Keratinocyte (primary cell): ENCODE measurements at regions not wholly inside any gene's neighbourhood (a gene's known extent, or its start where the extent isn't known, plus 50 kb on each side); places are given as distances from the start of the nearest gene placed in this dataset.

Experiments
- DNase-seq: peaks from one replicate; pipeline ENCODE4 v3.0.0-alpha.2; 2011; ENCODE audit warnings: low read depth, missing footprints, low spot score
- FAIRE-seq: peaks from 2 replicates; lab custom pipeline; 2011; peaks lifted over from hg19 to GRCh38; lab: Jason Lieb, UNC
- H2AFZ ChIP-seq: 2 replicates; pipeline ENCODE4 v1.6.0; 2012; ENCODE audit warnings: low read length, control low read depth, inconsistent platforms; ENCODE audit not compliant: control insufficient read depth
- H3K27ac ChIP-seq: 2 replicates; pipeline ENCODE4 v1.5.1; 2011; ENCODE audit warnings: low read length; ENCODE audit not compliant: control insufficient read depth, insufficient read depth
- H3K27me3 ChIP-seq: 3 replicates; pipeline ENCODE4 v1.6.0; 2011; ENCODE audit warnings: low read length; ENCODE audit not compliant: control insufficient read depth, insufficient read depth; ENCODE audit errors: extremely low read depth
- H3K36me3 ChIP-seq, 2 experiments: 2 replicates in 1 of 2; 3 replicates in 1 of 2; pipeline ENCODE4 v1.5.1; 2011; ENCODE audit warnings: low read length in 2 of 2, mild to moderate bottlenecking in 1 of 2; ENCODE audit not compliant: control insufficient read depth in 2 of 2, insufficient read depth in 2 of 2; ENCODE audit errors: extremely low read depth in 1 of 2
- H3K4me1 ChIP-seq: 3 replicates; pipeline ENCODE4 v1.5.1; 2011; ENCODE audit warnings: low read length; ENCODE audit not compliant: control insufficient read depth, insufficient read depth; ENCODE audit errors: extremely low read depth
- H3K4me2 ChIP-seq: 3 replicates; pipeline ENCODE4 v1.6.0; 2011; ENCODE audit warnings: low read depth, low read length; ENCODE audit not compliant: control insufficient read depth, insufficient read depth; ENCODE audit errors: extremely low read depth
- H3K4me3 ChIP-seq, 3 experiments: fragments of 200-600 bp in 1 of 3; sonication (generic) in 1 of 3; 2 replicates in 2 of 3; 3 replicates in 1 of 3; pipeline ENCODE4 v1.5.1; 2011 to 2016; ENCODE audit warnings: low read length in 3 of 3, mild to moderate bottlenecking in 3 of 3, control low read depth in 2 of 3, inconsistent platforms in 1 of 3, low read depth in 1 of 3, mixed read lengths in 1 of 3, mixed run types in 1 of 3, moderate library complexity in 1 of 3; ENCODE audit not compliant: control insufficient read depth in 2 of 3, insufficient read depth in 2 of 3; ENCODE audit errors: extremely low read depth in 1 of 3
- H3K79me2 ChIP-seq: 2 replicates; pipeline ENCODE4 v1.6.0; 2012; ENCODE audit warnings: low read length; ENCODE audit not compliant: control insufficient read depth, insufficient read depth
- H3K9ac ChIP-seq: 3 replicates; pipeline ENCODE4 v1.6.0; 2011; ENCODE audit warnings: low read length; ENCODE audit not compliant: control insufficient read depth, insufficient read depth; ENCODE audit errors: extremely low read depth
- H3K9me1 ChIP-seq: 3 replicates; pipeline ENCODE4 v1.6.0; 2011; ENCODE audit warnings: low read length; ENCODE audit not compliant: control insufficient read depth, insufficient read depth; ENCODE audit errors: extremely low read depth
- H3K9me3 ChIP-seq: 2 replicates; pipeline ENCODE4 v1.5.1; 2012; ENCODE audit warnings: low read depth, low read length; ENCODE audit not compliant: control insufficient read depth
- H4K20me1 ChIP-seq: 3 replicates; pipeline ENCODE4 v1.6.0; 2011; ENCODE audit warnings: low read length; ENCODE audit not compliant: control insufficient read depth, insufficient read depth; ENCODE audit errors: extremely low read depth
- CTCF ChIP-seq, 3 experiments: IDR thresholded peaks in 1 of 3; conservative IDR thresholded peaks in 1 of 3; optimal IDR thresholded peaks in 1 of 3; 2 replicates in 2 of 3; 3 replicates in 1 of 3; pipeline versions ENCODE3 to v1.5.1; 2011; ENCODE audit warnings: low read length in 3 of 3, mild to moderate bottlenecking in 3 of 3, moderate library complexity in 2 of 3, control low read depth in 1 of 3, inconsistent platforms in 1 of 3; ENCODE audit not compliant: insufficient read depth in 2 of 3; ENCODE audit errors: extremely low read depth in 1 of 3
- EZH2 ChIP-seq: IDR thresholded peaks from one replicate; pipeline ENCODE4 v1.6.1; 2012; ENCODE audit warnings: inconsistent platforms, mild to moderate bottlenecking, low read length, moderate library complexity
- dilution Hi-C: fragments of 300-500 bp; cut with MboI; formaldehyde crosslinking; loops from one replicate; pipeline ENCODE4 v1.7.0; 2020; ENCODE audit warnings: low sequenced_read_pairs; ENCODE audit not compliant: extremely low pct_ligation_motif_present

- Histone ChIP-seq H3K79me2 (no peaks in the 10 kb centered on the region), H2AFZ (no peak overlapping the region), H4K20me1 (no peaks in the 10 kb centered on the region), H3K9me3 (no peaks in the 10 kb centered on the region), H3K27ac (no peak overlapping the region), H3K9me1 (no peaks in the 10 kb centered on the region), H3K36me3 (no peaks in the 10 kb centered on the region), H3K4me3 (no peak overlapping the region), H3K27me3 (peaks cover 4% of the 10 kb centered on the region), H3K4me2 (no peak overlapping the region), H3K9ac (no peak overlapping the region), H3K4me1 (no peaks in the 10 kb centered on the region)
- FAIRE-seq (no peak), DNase-seq (no peak)
- TF ChIP-seq EZH2, result no peak
- no peak for TF ChIP-seq CTCF (optimal IDR thresholded peaks at IDR 0.05 in 1 of 3, IDR thresholded peaks at IDR 0.05 in 1 of 3, conservative IDR thresholded peaks at IDR 0.05 in 1 of 3; ENCODE audit: extremely low read depth in 1 of 3, insufficient read depth in 2 of 3, low read length in 3 of 3)
- dilution Hi-C loops, result no loop called here
Measured at GRCh38 chr7:54476609-54477008, 65.6 kb upstream of the VSTM2A start.

DNA sequence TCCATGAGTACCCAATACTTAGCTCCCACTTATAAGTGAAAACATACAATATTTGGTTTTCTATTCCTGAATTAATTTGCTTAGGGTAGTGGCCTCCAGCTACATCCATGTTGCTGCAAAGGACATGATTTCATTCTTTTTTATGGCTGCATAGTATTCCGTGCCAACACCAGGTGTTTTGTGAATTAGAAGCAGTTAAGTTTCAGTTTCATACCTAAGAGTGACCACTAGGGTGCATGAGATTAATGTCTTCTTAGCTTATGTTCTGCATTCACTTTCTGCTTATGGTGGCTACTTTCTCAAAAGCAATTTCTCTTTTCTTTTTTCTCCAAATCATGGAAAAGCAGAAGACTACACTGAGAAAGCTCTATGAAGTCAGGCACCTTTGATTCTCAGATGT, 65.1 kb upstream of the VSTM2A start:
- no peak overlapping the region for H3K4me2 ChIP-seq
- H3K36me3 ChIP-seq, result no peaks in the 10 kb centered on the region
- no peaks in the 10 kb centered on the region for H3K9me3 ChIP-seq
- H3K27ac ChIP-seq, result no peak overlapping the region
- no peak overlapping the region for H3K9ac ChIP-seq
- FAIRE-seq (no peak), DNase-seq (no peak)
- H3K9me1 ChIP-seq, result no peaks in the 10 kb centered on the region
- H3K79me2 ChIP-seq, result no peaks in the 10 kb centered on the region
- H3K27me3 ChIP-seq, result peaks cover 7% of the 10 kb centered on the region
- no peak overlapping the region for H2AFZ ChIP-seq
- dilution Hi-C loops, result no loop called here
- TF ChIP-seq CTCF (optimal IDR thresholded peaks at IDR 0.05 in 1 of 3, IDR thresholded peaks at IDR 0.05 in 1 of 3, conservative IDR thresholded peaks at IDR 0.05 in 1 of 3; ENCODE audit: extremely low read depth in 1 of 3, insufficient read depth in 2 of 3, low read length in 3 of 3) (no peak), EZH2 (no peak)
- H3K4me1 ChIP-seq, result no peaks in the 10 kb centered on the region
- H3K4me3 ChIP-seq, result no peak overlapping the region
- H4K20me1 ChIP-seq, result no peaks in the 10 kb centered on the region
